Cardiac muscle cell (in vitro differentiated cells and primary cell): ENCODE measurements at regions not wholly inside any gene's neighbourhood (a gene's known extent, or its start where the extent isn't known, plus 50 kb on each side); places are given as distances from the start of the nearest gene placed in this dataset.
A peak's percentile ranks its signal among the peaks of the same experiment; 100 is the strongest.
"Not testable (repeated sequence)": the region's sequence is repeated elsewhere in the genome, so short reads cannot be mapped to it uniquely, and the experiment has no call there.

Experiments used
- DNase-seq, 2 donors: peaks; one replicate each; pipeline versions ENCODE4 v3.0.0 to v3.0.0-alpha.2; 2010 to 2017; ENCODE audit warnings: low read depth in 1 of 2, low spot score in 1 of 2
- H3K27ac ChIP-seq: fragments of 200-600 bp; sonication (generic); 2 replicates; pipeline ENCODE4 v1.5.1; 2016
- H3K27me3 ChIP-seq: fragments of 200-600 bp; sonication (generic); 2 replicates; pipeline ENCODE4 v1.6.0; 2016; ENCODE audit warnings: control low read depth
- H3K36me3 ChIP-seq: fragments of 200-600 bp; sonication (generic); 2 replicates; pipeline ENCODE4 v1.5.1; 2016; ENCODE audit warnings: control low read depth
- H3K4me1 ChIP-seq: fragments of 200-600 bp; sonication (generic); 2 replicates; pipeline ENCODE4 v1.8.1; 2017; ENCODE audit warnings: low read depth, mild to moderate bottlenecking, mixed run types
- H3K4me3 ChIP-seq: fragments of 200-600 bp; sonication (generic); 2 replicates; pipeline ENCODE4 v1.5.1; 2016; ENCODE audit warnings: mild to moderate bottlenecking
- H3K9me3 ChIP-seq: fragments of 200-600 bp; sonication (generic); 2 replicates; pipeline ENCODE4 v1.5.1; 2017; ENCODE audit warnings: low read depth, mild to moderate bottlenecking, control low read depth
- CTCF ChIP-seq: IDR thresholded peaks from 2 replicates; pipeline ENCODE4 v1.5.1; 2012; ENCODE audit warnings: low read depth, mild to moderate bottlenecking, low read length

- Histone ChIP-seq H3K9me3 (no peaks in the 10 kb centered on the region), H3K4me1 (peaks cover 11% of the 10 kb centered on the region), H3K27ac (no peak overlapping the region), H3K36me3 (no peaks in the 10 kb centered on the region), H3K27me3 (no peaks in the 10 kb centered on the region), H3K4me3 (no peak overlapping the region)
- TF ChIP-seq CTCF = no peak
- DNase-seq = no peak
Measured at GRCh38 chr1:101409102-101409501, 172.3 kb downstream of the S1PR1 start.

GRCh38 chr1:101410048-101410878, 173.4 kb downstream of the S1PR1 start:
- DNase-seq = peak in 1 of 2 donors; percentile 22
- no peaks in the 10 kb centered on the region for H3K27me3 ChIP-seq
- peak overlapping the region; percentile 18 for H3K27ac ChIP-seq
- TF ChIP-seq CTCF = no peak
- no peaks in the 10 kb centered on the region for H3K9me3 ChIP-seq
- no peaks in the 10 kb centered on the region for H3K36me3 ChIP-seq
- H3K4me1 ChIP-seq = peaks cover 11% of the 10 kb centered on the region
- H3K4me3 ChIP-seq = no peak overlapping the region

- Histone ChIP-seq H3K36me3 (no peaks in the 10 kb centered on the region), H3K4me3 (no peak overlapping the region), H3K27me3 (no peaks in the 10 kb centered on the region), H3K4me1 (peaks cover 5% of the 10 kb centered on the region), H3K27ac (peak overlapping the region; percentile 33), H3K9me3 (no peaks in the 10 kb centered on the region)
- TF ChIP-seq CTCF = no peak
- peak in 1 of 2 donors; percentile 20 for DNase-seq
Measured at GRCh38 chr1:101420406-101420805, 183.6 kb downstream of the S1PR1 start.

- not testable (repeated sequence) for H3K27me3 ChIP-seq, H3K27ac ChIP-seq, H3K4me3 ChIP-seq, H3K9me3 ChIP-seq, H3K4me1 ChIP-seq, H3K36me3 ChIP-seq, DNase-seq
Measured at GRCh38 chr1:101428083-101428482, 191.3 kb downstream of the S1PR1 start.

- no peak for TF ChIP-seq CTCF
Measured at GRCh38 chr1:101428562-101428961, 191.7 kb downstream of the S1PR1 start.

GRCh38 chr1:101431956-101432510, 195.2 kb downstream of the S1PR1 start:
- Histone ChIP-seq H3K36me3 (no peaks in the 10 kb centered on the region), H3K9me3 (no peaks in the 10 kb centered on the region), H3K27ac (no peak overlapping the region), H3K4me3 (no peak overlapping the region), H3K27me3 (no peaks in the 10 kb centered on the region), H3K4me1 (no peaks in the 10 kb centered on the region)
- no peak for TF ChIP-seq CTCF
- DNase-seq = no peak

More at GRCh38 chr1:101428562-101428961, 191.7 kb downstream of the S1PR1 start:
- no peaks in the 10 kb centered on the region for H3K27me3 ChIP-seq
- H3K4me3 ChIP-seq = no peak overlapping the region
- no peak for DNase-seq
- H3K9me3 ChIP-seq = no peaks in the 10 kb centered on the region
- H3K4me1 ChIP-seq = no peaks in the 10 kb centered on the region
- no peaks in the 10 kb centered on the region for H3K36me3 ChIP-seq
- H3K27ac ChIP-seq = no peak overlapping the region
